H9 (cell line): ENCODE measurements at regions not wholly inside any gene's neighbourhood (a gene's known extent, or its start where the extent isn't known, plus 50 kb on each side); places are given as distances from the start of the nearest gene placed in this dataset.

Source experiments
- DNase-seq: peaks from one replicate; pipeline ENCODE4 v3.0.0-alpha.2; 2017
- H2AFZ ChIP-seq: one replicate; pipeline ENCODE4 v1.6.1; 2013; ENCODE audit warnings: mild to moderate bottlenecking, low read length, control low read depth, moderate library complexity
- H2AK5ac ChIP-seq: 2 replicates; pipeline ENCODE4 v1.6.1; 2013; ENCODE audit warnings: low read length, control low read depth, mixed read lengths; ENCODE audit not compliant: insufficient read length
- H2BK120ac ChIP-seq: one replicate; pipeline ENCODE4 v1.6.1; 2013; ENCODE audit warnings: low read depth, mild to moderate bottlenecking, low read length, control low read depth, inconsistent platforms; ENCODE audit not compliant: poor library complexity, severe bottlenecking
- H2BK12ac ChIP-seq: 2 replicates; pipeline ENCODE4 v1.6.1; 2013; ENCODE audit warnings: low read length, control low read depth, mixed read lengths, low read depth; ENCODE audit not compliant: insufficient read length
- H2BK15ac ChIP-seq: 2 replicates; pipeline ENCODE4 v1.6.1; 2013; ENCODE audit warnings: low read depth, low read length, control low read depth
- H2BK20ac ChIP-seq: one replicate; pipeline ENCODE4 v1.6.1; 2013; ENCODE audit warnings: low read depth, mild to moderate bottlenecking, low read length, control low read depth, inconsistent platforms; ENCODE audit not compliant: poor library complexity, severe bottlenecking
- H2BK5ac ChIP-seq: 2 replicates; pipeline ENCODE4 v1.6.1; 2013; ENCODE audit warnings: low read length, control low read depth, mixed read lengths; ENCODE audit not compliant: insufficient read length
- H3K14ac ChIP-seq: 2 replicates; pipeline ENCODE4 v1.6.1; 2013; ENCODE audit warnings: low read length, control low read depth; ENCODE audit not compliant: insufficient read depth
- H3K18ac ChIP-seq: 2 replicates; pipeline ENCODE4 v1.6.1; 2013; ENCODE audit warnings: low read depth, mild to moderate bottlenecking, mixed read lengths, low read length, control low read depth; ENCODE audit not compliant: insufficient read length
- H3K23ac ChIP-seq: 2 replicates; pipeline ENCODE4 v1.6.1; 2013; ENCODE audit warnings: low read length, control low read depth, mixed read lengths, low read depth; ENCODE audit not compliant: insufficient read length
- H3K23me2 ChIP-seq: 2 replicates; pipeline ENCODE4 v1.6.1; 2013; ENCODE audit warnings: low read depth, mild to moderate bottlenecking, mixed read lengths, low read length, control low read depth; ENCODE audit not compliant: insufficient read length, poor library complexity, severe bottlenecking
- H3K27ac ChIP-seq: 2 replicates; pipeline ENCODE4 v1.5.1; 2013; ENCODE audit warnings: low read length, control low read depth, mixed read lengths, low read depth; ENCODE audit not compliant: insufficient read length
- H3K27me3 ChIP-seq: 2 replicates; pipeline ENCODE4 v1.6.1; 2013; ENCODE audit warnings: low read length, control low read depth, inconsistent platforms; ENCODE audit not compliant: insufficient read depth
- H3K4ac ChIP-seq: 2 replicates; pipeline ENCODE4 v1.6.1; 2013; ENCODE audit warnings: low read depth, mild to moderate bottlenecking, control low read depth, inconsistent platforms, low read length, moderate library complexity
- H3K4me1 ChIP-seq: 2 replicates; pipeline ENCODE4 v1.6.1; 2013; ENCODE audit warnings: low read length, control low read depth, inconsistent platforms; ENCODE audit not compliant: insufficient read depth
- H3K4me2 ChIP-seq: 2 replicates; pipeline ENCODE4 v1.6.1; 2013; ENCODE audit warnings: low read length, control low read depth, mixed read lengths; ENCODE audit not compliant: insufficient read length, insufficient read depth
- H3K56ac ChIP-seq: 2 replicates; pipeline ENCODE4 v1.6.1; 2013; ENCODE audit warnings: low read depth, mild to moderate bottlenecking, mixed read lengths, low read length, control low read depth; ENCODE audit not compliant: insufficient read length
- H3K79me1 ChIP-seq: 2 replicates; pipeline ENCODE4 v1.6.1; 2013; ENCODE audit warnings: low read depth, mild to moderate bottlenecking, moderate library complexity, low read length, control low read depth, inconsistent platforms; ENCODE audit not compliant: insufficient read depth, poor library complexity, severe bottlenecking
- H3K79me2 ChIP-seq: 2 replicates; pipeline ENCODE4 v1.6.1; 2013; ENCODE audit warnings: low read length, control low read depth, inconsistent platforms; ENCODE audit not compliant: insufficient read depth
- H3K9ac ChIP-seq: 2 replicates; pipeline ENCODE4 v1.6.1; 2013; ENCODE audit warnings: low read length, control low read depth, mixed read lengths; ENCODE audit not compliant: insufficient read length; ENCODE audit errors: extremely low read depth
- H3K9me3 ChIP-seq: one replicate; pipeline ENCODE4 v1.6.1; 2013; ENCODE audit warnings: low read depth, low read length, inconsistent platforms; ENCODE audit not compliant: control insufficient read depth
- H3T11ph ChIP-seq: one replicate; pipeline ENCODE4 v1.6.1; 2013; ENCODE audit warnings: mild to moderate bottlenecking, low read length, control low read depth, inconsistent platforms
- H4K20me1 ChIP-seq: one replicate; pipeline ENCODE4 v1.6.1; 2013; ENCODE audit not compliant: control insufficient read depth, insufficient read length, insufficient read depth
- H4K5ac ChIP-seq: 2 replicates; pipeline ENCODE4 v1.6.1; 2013; ENCODE audit warnings: low read depth, mild to moderate bottlenecking, mixed read lengths, low read length, control low read depth; ENCODE audit not compliant: insufficient read length
- H4K8ac ChIP-seq: replicated peaks from 2 replicates; pipeline ENCODE4 v1.6.1; 2013; ENCODE audit warnings: low read length, control low read depth, mixed read lengths, low read depth; ENCODE audit not compliant: insufficient read length
- H4K91ac ChIP-seq: 2 replicates; pipeline ENCODE4 v1.6.1; 2013; ENCODE audit warnings: low read depth, mild to moderate bottlenecking, moderate library complexity, mixed read lengths, low read length, control low read depth; ENCODE audit not compliant: insufficient read length
- H3K27ac Mint-ChIP-seq, 3 experiments: 2 replicates in 2 of 3; 3 replicates in 1 of 3; pipeline ENCODE4 v1.8.0; 2020 to 2021; ENCODE audit warnings: mixed read lengths in 3 of 3, mild to moderate bottlenecking in 1 of 3, moderate library complexity in 1 of 3
- H3K27me3 Mint-ChIP-seq: 2 replicates; pipeline ENCODE4 v1.8.0; 2021; ENCODE audit warnings: low read depth, mild to moderate bottlenecking, moderate library complexity, mixed read lengths
- H3K36me3 Mint-ChIP-seq, 3 experiments: 2 replicates in 2 of 3; 3 replicates in 1 of 3; pipeline ENCODE4 v1.8.0; 2020 to 2021; ENCODE audit warnings: low read depth in 3 of 3, mixed read lengths in 3 of 3; ENCODE audit not compliant: insufficient read depth in 1 of 3
- H3K4me1 Mint-ChIP-seq, 2 experiments: 2 replicates each; pipeline ENCODE4 v1.8.0; 2020; ENCODE audit warnings: mixed read lengths in 2 of 2
- H3K4me3 Mint-ChIP-seq, 2 experiments: 2 replicates in 1 of 2; 3 replicates in 1 of 2; pipeline ENCODE4 v1.8.0; 2020 to 2021; ENCODE audit warnings: mild to moderate bottlenecking in 2 of 2, mixed read lengths in 2 of 2, moderate library complexity in 1 of 2
- H3K9me3 Mint-ChIP-seq, 2 experiments: 2 replicates in 1 of 2; 3 replicates in 1 of 2; pipeline ENCODE4 v1.8.0; 2020; ENCODE audit warnings: mild to moderate bottlenecking in 2 of 2, mixed read lengths in 2 of 2, moderate library complexity in 1 of 2
- CTCF ChIP-seq: fragments of 200-600 bp; sonication (generic); conservative IDR thresholded peaks from 3 replicates; pipeline ENCODE4 v1.8.0; 2021; ENCODE audit warnings: antibody characterized with exemption, mild to moderate bottlenecking
- WGBS: extraction: QIAGEN DNeasy Blood & Tissue Kit; methylation state at CpG from one replicate; pipeline ENCODE4 v1.1.7; 2013; ENCODE audit warnings: missing lambda C conversion rate, low lambda C conversion rate, mixed read lengths; ENCODE audit not compliant: insufficient read length; ENCODE audit errors: extremely low coverage; 5-methylcytosine and 5-hydroxymethylcytosine counted together

- H4K8ac ChIP-seq: no peak overlapping the region
- peaks cover 24 to 27% of the 10 kb centered on the region in 2 experiments for H3K4me1 Mint-ChIP-seq
- H3K23me2 ChIP-seq: no peaks in the 10 kb centered on the region
- no peak overlapping the region for H2BK20ac ChIP-seq
- no peak overlapping the region for H2BK120ac ChIP-seq
- H3K4me1 ChIP-seq: peaks cover 6% of the 10 kb centered on the region; the same call in 1 of the 2 replicates
- H3K27ac Mint-ChIP-seq: no peak overlapping the region
- H3K79me2 ChIP-seq: no peaks in the 10 kb centered on the region
- no peak overlapping the region for H3K27ac ChIP-seq
- no peak overlapping the region for H3K4ac ChIP-seq
- no peak overlapping the region for H2BK15ac ChIP-seq
- no peaks in the 10 kb centered on the region for H4K20me1 ChIP-seq
- no peak overlapping the region for H2BK5ac ChIP-seq
- no peak overlapping the region for H3T11ph ChIP-seq
- H2BK12ac ChIP-seq: no peak overlapping the region
- H2AK5ac ChIP-seq: no peak overlapping the region
- H4K5ac ChIP-seq: no peak overlapping the region
- H3K36me3 Mint-ChIP-seq: peaks cover 2 to 5% (median 5%) of the 10 kb centered on the region in 3 experiments; a peak in 4 of 7 replicates
- H3K9me3 ChIP-seq: no peaks in the 10 kb centered on the region
- no peak overlapping the region for H3K9ac ChIP-seq
- H3K56ac ChIP-seq: no peak overlapping the region
- no peak overlapping the region for H4K91ac ChIP-seq
- WGBS: no CpG with 5 or more reads among the region's 7 CpGs
- no peak overlapping the region for H2AFZ ChIP-seq
- peaks cover 4 to 6% of the 10 kb centered on the region in 2 experiments; a peak in 4 of 5 replicates for H3K9me3 Mint-ChIP-seq
- no peak overlapping the region for H3K18ac ChIP-seq
- H3K23ac ChIP-seq: no peak overlapping the region
- no peaks in the 10 kb centered on the region for H3K27me3 Mint-ChIP-seq
- TF ChIP-seq CTCF: no peak
- no peak for DNase-seq
- no peak overlapping the region for H3K4me3 Mint-ChIP-seq
- H3K27me3 ChIP-seq: no peaks in the 10 kb centered on the region
- H3K79me1 ChIP-seq: no peaks in the 10 kb centered on the region
- no peak overlapping the region for H3K4me2 ChIP-seq
- no peak overlapping the region for H3K14ac ChIP-seq
Measured at GRCh38 chr5:142472306-142472951, 147.6 kb upstream of the SPRY4 start.
